B cell (primary cell): ENCODE measurements at regions not wholly inside any gene's neighbourhood (a gene's known extent, or its start where the extent isn't known, plus 50 kb on each side); places are given as distances from the start of the nearest gene placed in this dataset.

Experiments
- ATAC-seq: fragments of 200-7000 bp; cut with Tn5 transposase; one replicate; pipeline ENCODE4 v1.10.0; 2021; ENCODE audit warnings: low read depth, mild to moderate bottlenecking, moderate number of reproducible peaks, moderate library complexity
- CTCF ChIA-PET: fragments of 350-600 bp; sonication (Branson Sonifier 250); formaldehyde crosslinking; loops from one replicate; lab custom pipeline; 2021; ENCODE audit warnings: antibody characterized with exemption, inconsistent platforms; lab: Charles Lee
- POLR2A ChIA-PET: fragments of 350-600 bp; sonication (Branson Sonifier 250); formaldehyde crosslinking; loops from one replicate; lab custom pipeline; 2021; ENCODE audit warnings: antibody characterized with exemption; lab: Charles Lee
- DNase-seq: peaks from one replicate; pipeline ENCODE4 v3.0.0; 2013
- H2AFZ ChIP-seq: 2 replicates; pipeline ENCODE4 v1.6.1; 2012; ENCODE audit warnings: mild to moderate bottlenecking, low read depth, low read length; ENCODE audit not compliant: insufficient read depth, poor library complexity, severe bottlenecking
- H3K27ac ChIP-seq, 2 donors: 1 replicate in 1 of 2; 2 replicates in 1 of 2; pipeline ENCODE4 v1.5.1; 2012 to 2013; ENCODE audit warnings: low read length in 2 of 2, mild to moderate bottlenecking in 2 of 2, moderate library complexity in 1 of 2
- H3K27me3 ChIP-seq, 4 experiments: fragments of 200-600 bp in 1 of 4; sonication (generic) in 1 of 4; replicated peaks in 1 of 4; 1 replicate in 2 of 4; 2 replicates in 2 of 4; pipeline versions ENCODE4 v1.6.1 to v1.7.0; 2013 to 2016; ENCODE audit warnings: low read length in 3 of 4, mild to moderate bottlenecking in 2 of 4, mixed read lengths in 1 of 4, moderate library complexity in 1 of 4; ENCODE audit not compliant: insufficient read depth in 4 of 4, control insufficient read depth in 3 of 4; ENCODE audit errors: control extremely low read depth in 1 of 4
- H3K36me3 ChIP-seq, 2 experiments: replicated peaks in 1 of 2; 1 replicate in 1 of 2; 2 replicates in 1 of 2; pipeline versions ENCODE4 v1.6.1 to v1.7.1; 2013; ENCODE audit warnings: low read length in 1 of 2; ENCODE audit not compliant: insufficient read depth in 2 of 2, control insufficient read depth in 1 of 2; ENCODE audit errors: control extremely low read depth in 1 of 2, extremely low read depth in 1 of 2
- H3K4me1 ChIP-seq, 2 donors: fragments of 200-600 bp in 1 of 2; sonication (generic) in 1 of 2; 1 replicate in 1 of 2; 2 replicates in 1 of 2; pipeline versions ENCODE4 v1.5.1 to v1.6.1; 2013 to 2017; ENCODE audit warnings: low read length in 2 of 2; ENCODE audit not compliant: control insufficient read depth in 2 of 2, insufficient read depth in 2 of 2
- H3K4me2 ChIP-seq: replicated peaks from 2 replicates; pipeline ENCODE3; 2012; ENCODE audit warnings: mild to moderate bottlenecking, low read depth, low read length; ENCODE audit not compliant: poor library complexity, severe bottlenecking
- H3K4me3 ChIP-seq, 5 experiments: fragments of 200-600 bp in 1 of 5; sonication (generic) in 1 of 5; 1 replicate in 3 of 5; 2 replicates in 2 of 5; pipeline versions ENCODE4 v1.5.1 to v1.7.0; 2011 to 2016; ENCODE audit warnings: low read length in 4 of 5, mild to moderate bottlenecking in 4 of 5, low read depth in 2 of 5, control low read depth in 1 of 5, moderate library complexity in 1 of 5; ENCODE audit not compliant: insufficient read depth in 1 of 5; ENCODE audit errors: control extremely low read depth in 1 of 5, extremely low read depth in 1 of 5
- H3K79me2 ChIP-seq: fragments of 200-600 bp; sonication (generic); one replicate; pipeline ENCODE4 v1.6.0; 2016; ENCODE audit warnings: low read length; ENCODE audit not compliant: control insufficient read depth, insufficient read depth
- H3K9ac ChIP-seq: fragments of 200-600 bp; sonication (generic); 2 replicates; pipeline ENCODE4 v1.6.1; 2017; ENCODE audit warnings: mild to moderate bottlenecking, low read length, moderate library complexity
- H3K9me3 ChIP-seq, 3 donors: one replicate each; pipeline versions ENCODE4 v1.6.1 to v1.7.1; 2013; ENCODE audit warnings: low read length in 2 of 3; ENCODE audit not compliant: control insufficient read depth in 2 of 3, insufficient read depth in 1 of 3; ENCODE audit errors: control extremely low read depth in 1 of 3
- H4K20me1 ChIP-seq: 2 replicates; pipeline ENCODE4 v1.6.0; 2012; ENCODE audit warnings: mild to moderate bottlenecking, low read length; ENCODE audit not compliant: insufficient read depth, control insufficient read depth, poor library complexity, severe bottlenecking
- H3K27ac Mint-ChIP-seq: one replicate; pipeline ENCODE4 v1.8.0; 2021; ENCODE audit warnings: mixed read lengths
- H3K27me3 Mint-ChIP-seq: one replicate; pipeline ENCODE4 v1.8.0; 2021; ENCODE audit warnings: mixed read lengths
- H3K4me1 Mint-ChIP-seq: one replicate; pipeline ENCODE4 v1.8.0; 2021; ENCODE audit warnings: mixed read lengths
- H3K4me3 Mint-ChIP-seq: one replicate; pipeline ENCODE4 v1.8.0; 2021; ENCODE audit warnings: mixed read lengths
- H3K9me3 Mint-ChIP-seq: one replicate; pipeline ENCODE4 v1.8.0; 2022; ENCODE audit warnings: mixed read lengths; ENCODE audit not compliant: insufficient read depth
- CTCF ChIP-seq: fragments of 200-600 bp; IDR thresholded peaks from one replicate; pipeline ENCODE4 v1.8.0; 2022; ENCODE audit warnings: antibody characterized with exemption, mild to moderate bottlenecking
- EZH2 ChIP-seq: IDR thresholded peaks from 2 replicates; pipeline ENCODE4 v1.6.1; 2012; ENCODE audit warnings: borderline replicate concordance, low read depth, mild to moderate bottlenecking, moderate library complexity, low read length; ENCODE audit not compliant: insufficient read depth, poor library complexity, severe bottlenecking
- WGBS: methylation state at CpG from one replicate; pipeline ENCODE4 v1.1.5; 2013; ENCODE audit warnings: missing lambda C conversion rate; ENCODE audit not compliant: insufficient coverage; 5-methylcytosine and 5-hydroxymethylcytosine counted together
- intact Hi-C: fragments of 100-400 bp; cut with micrococcal nuclease; formaldehyde crosslinking; loops from one replicate; pipeline ENCODE4 v1.10.0; 2022

GRCh38 chr1:195332102-195332501 lies 1276.1 kb downstream of the KCNT2 start:
- Histone ChIP-seq H3K4me1 (no peaks in the 10 kb centered on the region), H3K9me3 (no peaks in the 10 kb centered on the region), H3K4me2 (no peak overlapping the region), H2AFZ (no peak overlapping the region), H3K79me2 (no peaks in the 10 kb centered on the region), H3K4me3 (no peak overlapping the region), H3K27ac (no peak overlapping the region), H4K20me1 (no peaks in the 10 kb centered on the region), H3K27me3 (no peaks in the 10 kb centered on the region), H3K36me3 (no peaks in the 10 kb centered on the region), H3K9ac (no peak overlapping the region)
- Mint-ChIP-seq H3K27me3 (no peaks in the 10 kb centered on the region), H3K4me3 (no peak overlapping the region), H3K27ac (no peak overlapping the region), H3K9me3 (peaks cover 4% of the 10 kb centered on the region), H3K4me1 (no peaks in the 10 kb centered on the region)
- ChIA-PET POLR2A (no interaction called here), CTCF (no interaction called here)
- DNase-seq (no peak), ATAC-seq (no peak)
- no CpG with 5 or more reads among the region's 1 CpG for WGBS
- TF ChIP-seq CTCF: no peak
- no peak for TF ChIP-seq EZH2
- intact Hi-C loops: no loop called here

- CTCF ChIA-PET: no interaction called here
These were observed 1279.6 kb downstream of the KCNT2 start for GRCh38 chr1:195328681-195329080.

More at GRCh38 chr1:195328681-195329080, 1279.6 kb downstream of the KCNT2 start:
- Histone ChIP-seq H3K27ac (no peak overlapping the region), H3K36me3 (no peaks in the 10 kb centered on the region), H3K9me3 (no peaks in the 10 kb centered on the region), H3K9ac (no peak overlapping the region), H3K4me1 (no peaks in the 10 kb centered on the region), H3K79me2 (no peaks in the 10 kb centered on the region), H4K20me1 (no peaks in the 10 kb centered on the region), H3K4me2 (no peak overlapping the region), H3K27me3 (no peaks in the 10 kb centered on the region), H2AFZ (no peak overlapping the region), H3K4me3 (no peak overlapping the region)
- TF ChIP-seq EZH2 (no peak), CTCF (no peak)
- Mint-ChIP-seq H3K27me3 (no peaks in the 10 kb centered on the region), H3K27ac (no peak overlapping the region), H3K9me3 (peaks cover 4% of the 10 kb centered on the region), H3K4me1 (no peaks in the 10 kb centered on the region), H3K4me3 (no peak overlapping the region)
- DNase-seq: no peak
- POLR2A ChIA-PET: no interaction called here
- WGBS: no CpG with 5 or more reads among the region's 2 CpGs
- ATAC-seq: no peak
- intact Hi-C loops: no loop called here
